B cell (primary cell): ENCODE measurements at regions not wholly inside any gene's neighbourhood (a gene's known extent, or its start where the extent isn't known, plus 50 kb on each side); places are given as distances from the start of the nearest gene placed in this dataset.

Experiments used
- ATAC-seq: fragments of 200-7000 bp; cut with Tn5 transposase; one replicate; pipeline ENCODE4 v1.10.0; 2021; ENCODE audit warnings: low read depth, mild to moderate bottlenecking, moderate number of reproducible peaks, moderate library complexity
- CTCF ChIA-PET: fragments of 350-600 bp; sonication (Branson Sonifier 250); formaldehyde crosslinking; loops from one replicate; lab custom pipeline; 2021; ENCODE audit warnings: antibody characterized with exemption, inconsistent platforms; lab: Charles Lee
- POLR2A ChIA-PET: fragments of 350-600 bp; sonication (Branson Sonifier 250); formaldehyde crosslinking; loops from one replicate; lab custom pipeline; 2021; ENCODE audit warnings: antibody characterized with exemption; lab: Charles Lee
- DNase-seq: peaks from one replicate; pipeline ENCODE4 v3.0.0; 2013
- H2AFZ ChIP-seq: 2 replicates; pipeline ENCODE4 v1.6.1; 2012; ENCODE audit warnings: mild to moderate bottlenecking, low read depth, low read length; ENCODE audit not compliant: insufficient read depth, poor library complexity, severe bottlenecking
- H3K27ac ChIP-seq, 2 donors: 1 replicate in 1 of 2; 2 replicates in 1 of 2; pipeline ENCODE4 v1.5.1; 2012 to 2013; ENCODE audit warnings: low read length in 2 of 2, mild to moderate bottlenecking in 2 of 2, moderate library complexity in 1 of 2
- H3K27me3 ChIP-seq, 4 experiments: fragments of 200-600 bp in 1 of 4; sonication (generic) in 1 of 4; replicated peaks in 1 of 4; 1 replicate in 2 of 4; 2 replicates in 2 of 4; pipeline versions ENCODE4 v1.6.1 to v1.7.0; 2013 to 2016; ENCODE audit warnings: low read length in 3 of 4, mild to moderate bottlenecking in 2 of 4, mixed read lengths in 1 of 4, moderate library complexity in 1 of 4; ENCODE audit not compliant: insufficient read depth in 4 of 4, control insufficient read depth in 3 of 4; ENCODE audit errors: control extremely low read depth in 1 of 4
- H3K36me3 ChIP-seq, 2 experiments: replicated peaks in 1 of 2; 1 replicate in 1 of 2; 2 replicates in 1 of 2; pipeline versions ENCODE4 v1.6.1 to v1.7.1; 2013; ENCODE audit warnings: low read length in 1 of 2; ENCODE audit not compliant: insufficient read depth in 2 of 2, control insufficient read depth in 1 of 2; ENCODE audit errors: control extremely low read depth in 1 of 2, extremely low read depth in 1 of 2
- H3K4me1 ChIP-seq, 2 donors: fragments of 200-600 bp in 1 of 2; sonication (generic) in 1 of 2; 1 replicate in 1 of 2; 2 replicates in 1 of 2; pipeline versions ENCODE4 v1.5.1 to v1.6.1; 2013 to 2017; ENCODE audit warnings: low read length in 2 of 2; ENCODE audit not compliant: control insufficient read depth in 2 of 2, insufficient read depth in 2 of 2
- H3K4me2 ChIP-seq: replicated peaks from 2 replicates; pipeline ENCODE3; 2012; ENCODE audit warnings: mild to moderate bottlenecking, low read depth, low read length; ENCODE audit not compliant: poor library complexity, severe bottlenecking
- H3K4me3 ChIP-seq, 5 experiments: fragments of 200-600 bp in 1 of 5; sonication (generic) in 1 of 5; 1 replicate in 3 of 5; 2 replicates in 2 of 5; pipeline versions ENCODE4 v1.5.1 to v1.7.0; 2011 to 2016; ENCODE audit warnings: low read length in 4 of 5, mild to moderate bottlenecking in 4 of 5, low read depth in 2 of 5, control low read depth in 1 of 5, moderate library complexity in 1 of 5; ENCODE audit not compliant: insufficient read depth in 1 of 5; ENCODE audit errors: control extremely low read depth in 1 of 5, extremely low read depth in 1 of 5
- H3K79me2 ChIP-seq: fragments of 200-600 bp; sonication (generic); one replicate; pipeline ENCODE4 v1.6.0; 2016; ENCODE audit warnings: low read length; ENCODE audit not compliant: control insufficient read depth, insufficient read depth
- H3K9ac ChIP-seq: fragments of 200-600 bp; sonication (generic); 2 replicates; pipeline ENCODE4 v1.6.1; 2017; ENCODE audit warnings: mild to moderate bottlenecking, low read length, moderate library complexity
- H3K9me3 ChIP-seq, 3 donors: one replicate each; pipeline versions ENCODE4 v1.6.1 to v1.7.1; 2013; ENCODE audit warnings: low read length in 2 of 3; ENCODE audit not compliant: control insufficient read depth in 2 of 3, insufficient read depth in 1 of 3; ENCODE audit errors: control extremely low read depth in 1 of 3
- H4K20me1 ChIP-seq: 2 replicates; pipeline ENCODE4 v1.6.0; 2012; ENCODE audit warnings: mild to moderate bottlenecking, low read length; ENCODE audit not compliant: insufficient read depth, control insufficient read depth, poor library complexity, severe bottlenecking
- H3K27ac Mint-ChIP-seq: one replicate; pipeline ENCODE4 v1.8.0; 2021; ENCODE audit warnings: mixed read lengths
- H3K27me3 Mint-ChIP-seq: one replicate; pipeline ENCODE4 v1.8.0; 2021; ENCODE audit warnings: mixed read lengths
- H3K4me1 Mint-ChIP-seq: one replicate; pipeline ENCODE4 v1.8.0; 2021; ENCODE audit warnings: mixed read lengths
- H3K4me3 Mint-ChIP-seq: one replicate; pipeline ENCODE4 v1.8.0; 2021; ENCODE audit warnings: mixed read lengths
- H3K9me3 Mint-ChIP-seq: one replicate; pipeline ENCODE4 v1.8.0; 2022; ENCODE audit warnings: mixed read lengths; ENCODE audit not compliant: insufficient read depth
- CTCF ChIP-seq: fragments of 200-600 bp; IDR thresholded peaks from one replicate; pipeline ENCODE4 v1.8.0; 2022; ENCODE audit warnings: antibody characterized with exemption, mild to moderate bottlenecking
- EZH2 ChIP-seq: IDR thresholded peaks from 2 replicates; pipeline ENCODE4 v1.6.1; 2012; ENCODE audit warnings: borderline replicate concordance, low read depth, mild to moderate bottlenecking, moderate library complexity, low read length; ENCODE audit not compliant: insufficient read depth, poor library complexity, severe bottlenecking
- WGBS: methylation state at CpG from one replicate; pipeline ENCODE4 v1.1.5; 2013; ENCODE audit warnings: missing lambda C conversion rate; ENCODE audit not compliant: insufficient coverage; 5-methylcytosine and 5-hydroxymethylcytosine counted together
- intact Hi-C: fragments of 100-400 bp; cut with micrococcal nuclease; formaldehyde crosslinking; loops from one replicate; pipeline ENCODE4 v1.10.0; 2022

- Histone ChIP-seq H3K9ac (no peak overlapping the region), H4K20me1 (no peaks in the 10 kb centered on the region), H3K27me3 (no peaks in the 10 kb centered on the region), H3K36me3 (no peaks in the 10 kb centered on the region), H3K4me1 (no peaks in the 10 kb centered on the region), H2AFZ (no peak overlapping the region), H3K79me2 (no peaks in the 10 kb centered on the region), H3K4me3 (no peak overlapping the region), H3K9me3 (peaks cover 0 to 3% (median 2%) of the 10 kb centered on the region in 3 donors), H3K4me2 (no peak overlapping the region), H3K27ac (no peak overlapping the region)
- ChIA-PET CTCF (no interaction called here), POLR2A (no interaction called here)
- Mint-ChIP-seq H3K27ac (no peak overlapping the region), H3K9me3 (peaks cover 3% of the 10 kb centered on the region), H3K4me3 (no peak overlapping the region), H3K27me3 (no peaks in the 10 kb centered on the region), H3K4me1 (no peaks in the 10 kb centered on the region)
- intact Hi-C loops, result no loop called here
- DNase-seq, result no peak
- TF ChIP-seq EZH2, result no peak
- TF ChIP-seq CTCF, result no peak
- ATAC-seq, result no peak
- no CpG with 5 or more reads among the region's 5 CpGs for WGBS
Observed at GRCh38 chr1:239536165-239536849, 149.9 kb downstream of the CHRM3 start.

- CTCF ChIA-PET, result no interaction called here
- TF ChIP-seq EZH2 (no peak), CTCF (no peak)
- intact Hi-C loops, result no loop called here
- ATAC-seq, result no peak
- H3K4me3 ChIP-seq, result no peak overlapping the region
- H4K20me1 ChIP-seq, result no peaks in the 10 kb centered on the region
- no peak overlapping the region for H3K9ac ChIP-seq
- Mint-ChIP-seq H3K4me1 (no peaks in the 10 kb centered on the region), H3K27ac (no peak overlapping the region), H3K9me3 (peaks cover 3% of the 10 kb centered on the region), H3K4me3 (no peak overlapping the region), H3K27me3 (no peaks in the 10 kb centered on the region)
- H3K4me2 ChIP-seq, result no peak overlapping the region
- POLR2A ChIA-PET, result no interaction called here
- WGBS, result 66% methylated on average over 3 of the region's 3 CpGs
- H3K79me2 ChIP-seq, result no peaks in the 10 kb centered on the region
- no peak overlapping the region for H2AFZ ChIP-seq
- H3K9me3 ChIP-seq, result peaks cover 0 to 2% (median 0%) of the 10 kb centered on the region in 3 donors
- no peaks in the 10 kb centered on the region for H3K4me1 ChIP-seq
- H3K27ac ChIP-seq, result no peak overlapping the region
- no peak for DNase-seq
- no peaks in the 10 kb centered on the region for H3K36me3 ChIP-seq
- H3K27me3 ChIP-seq, result no peaks in the 10 kb centered on the region
Observed at GRCh38 chr1:239537795-239538194, 151.4 kb downstream of the CHRM3 start.
